B cell (primary cell): ENCODE measurements at regions not wholly inside any gene's neighbourhood (a gene's known extent, or its start where the extent isn't known, plus 50 kb on each side); places are given as distances from the start of the nearest gene placed in this dataset.

ENCODE experiments used
- ATAC-seq: fragments of 200-7000 bp; cut with Tn5 transposase; one replicate; pipeline ENCODE4 v1.10.0; 2021; ENCODE audit warnings: low read depth, mild to moderate bottlenecking, moderate number of reproducible peaks, moderate library complexity
- CTCF ChIA-PET: fragments of 350-600 bp; sonication (Branson Sonifier 250); formaldehyde crosslinking; loops from one replicate; lab custom pipeline; 2021; ENCODE audit warnings: antibody characterized with exemption, inconsistent platforms; lab: Charles Lee
- POLR2A ChIA-PET: fragments of 350-600 bp; sonication (Branson Sonifier 250); formaldehyde crosslinking; loops from one replicate; lab custom pipeline; 2021; ENCODE audit warnings: antibody characterized with exemption; lab: Charles Lee
- DNase-seq: peaks from one replicate; pipeline ENCODE4 v3.0.0; 2013
- H2AFZ ChIP-seq: 2 replicates; pipeline ENCODE4 v1.6.1; 2012; ENCODE audit warnings: mild to moderate bottlenecking, low read depth, low read length; ENCODE audit not compliant: insufficient read depth, poor library complexity, severe bottlenecking
- H3K27ac ChIP-seq, 2 donors: 1 replicate in 1 of 2; 2 replicates in 1 of 2; pipeline ENCODE4 v1.5.1; 2012 to 2013; ENCODE audit warnings: low read length in 2 of 2, mild to moderate bottlenecking in 2 of 2, moderate library complexity in 1 of 2
- H3K27me3 ChIP-seq, 4 experiments: fragments of 200-600 bp in 1 of 4; sonication (generic) in 1 of 4; replicated peaks in 1 of 4; 1 replicate in 2 of 4; 2 replicates in 2 of 4; pipeline versions ENCODE4 v1.6.1 to v1.7.0; 2013 to 2016; ENCODE audit warnings: low read length in 3 of 4, mild to moderate bottlenecking in 2 of 4, mixed read lengths in 1 of 4, moderate library complexity in 1 of 4; ENCODE audit not compliant: insufficient read depth in 4 of 4, control insufficient read depth in 3 of 4; ENCODE audit errors: control extremely low read depth in 1 of 4
- H3K36me3 ChIP-seq, 2 experiments: replicated peaks in 1 of 2; 1 replicate in 1 of 2; 2 replicates in 1 of 2; pipeline versions ENCODE4 v1.6.1 to v1.7.1; 2013; ENCODE audit warnings: low read length in 1 of 2; ENCODE audit not compliant: insufficient read depth in 2 of 2, control insufficient read depth in 1 of 2; ENCODE audit errors: control extremely low read depth in 1 of 2, extremely low read depth in 1 of 2
- H3K4me1 ChIP-seq, 2 donors: fragments of 200-600 bp in 1 of 2; sonication (generic) in 1 of 2; 1 replicate in 1 of 2; 2 replicates in 1 of 2; pipeline versions ENCODE4 v1.5.1 to v1.6.1; 2013 to 2017; ENCODE audit warnings: low read length in 2 of 2; ENCODE audit not compliant: control insufficient read depth in 2 of 2, insufficient read depth in 2 of 2
- H3K4me2 ChIP-seq: replicated peaks from 2 replicates; pipeline ENCODE3; 2012; ENCODE audit warnings: mild to moderate bottlenecking, low read depth, low read length; ENCODE audit not compliant: poor library complexity, severe bottlenecking
- H3K4me3 ChIP-seq, 5 experiments: fragments of 200-600 bp in 1 of 5; sonication (generic) in 1 of 5; 1 replicate in 3 of 5; 2 replicates in 2 of 5; pipeline versions ENCODE4 v1.5.1 to v1.7.0; 2011 to 2016; ENCODE audit warnings: low read length in 4 of 5, mild to moderate bottlenecking in 4 of 5, low read depth in 2 of 5, control low read depth in 1 of 5, moderate library complexity in 1 of 5; ENCODE audit not compliant: insufficient read depth in 1 of 5; ENCODE audit errors: control extremely low read depth in 1 of 5, extremely low read depth in 1 of 5
- H3K79me2 ChIP-seq: fragments of 200-600 bp; sonication (generic); one replicate; pipeline ENCODE4 v1.6.0; 2016; ENCODE audit warnings: low read length; ENCODE audit not compliant: control insufficient read depth, insufficient read depth
- H3K9ac ChIP-seq: fragments of 200-600 bp; sonication (generic); 2 replicates; pipeline ENCODE4 v1.6.1; 2017; ENCODE audit warnings: mild to moderate bottlenecking, low read length, moderate library complexity
- H3K9me3 ChIP-seq, 3 donors: one replicate each; pipeline versions ENCODE4 v1.6.1 to v1.7.1; 2013; ENCODE audit warnings: low read length in 2 of 3; ENCODE audit not compliant: control insufficient read depth in 2 of 3, insufficient read depth in 1 of 3; ENCODE audit errors: control extremely low read depth in 1 of 3
- H4K20me1 ChIP-seq: 2 replicates; pipeline ENCODE4 v1.6.0; 2012; ENCODE audit warnings: mild to moderate bottlenecking, low read length; ENCODE audit not compliant: insufficient read depth, control insufficient read depth, poor library complexity, severe bottlenecking
- H3K27ac Mint-ChIP-seq: one replicate; pipeline ENCODE4 v1.8.0; 2021; ENCODE audit warnings: mixed read lengths
- H3K27me3 Mint-ChIP-seq: one replicate; pipeline ENCODE4 v1.8.0; 2021; ENCODE audit warnings: mixed read lengths
- H3K4me1 Mint-ChIP-seq: one replicate; pipeline ENCODE4 v1.8.0; 2021; ENCODE audit warnings: mixed read lengths
- H3K4me3 Mint-ChIP-seq: one replicate; pipeline ENCODE4 v1.8.0; 2021; ENCODE audit warnings: mixed read lengths
- H3K9me3 Mint-ChIP-seq: one replicate; pipeline ENCODE4 v1.8.0; 2022; ENCODE audit warnings: mixed read lengths; ENCODE audit not compliant: insufficient read depth
- CTCF ChIP-seq: fragments of 200-600 bp; IDR thresholded peaks from one replicate; pipeline ENCODE4 v1.8.0; 2022; ENCODE audit warnings: antibody characterized with exemption, mild to moderate bottlenecking
- EZH2 ChIP-seq: IDR thresholded peaks from 2 replicates; pipeline ENCODE4 v1.6.1; 2012; ENCODE audit warnings: borderline replicate concordance, low read depth, mild to moderate bottlenecking, moderate library complexity, low read length; ENCODE audit not compliant: insufficient read depth, poor library complexity, severe bottlenecking
- WGBS: methylation state at CpG from one replicate; pipeline ENCODE4 v1.1.5; 2013; ENCODE audit warnings: missing lambda C conversion rate; ENCODE audit not compliant: insufficient coverage; 5-methylcytosine and 5-hydroxymethylcytosine counted together
- intact Hi-C: fragments of 100-400 bp; cut with micrococcal nuclease; formaldehyde crosslinking; loops from one replicate; pipeline ENCODE4 v1.10.0; 2022

- intact Hi-C loops, result no loop called here
- CTCF ChIA-PET, result no interaction called here
Measured at GRCh38 chr16:60331168-60331567, 1597.1 kb upstream of the GOT2 start.

GRCh38 chr16:60329108-60329507 lies 1595.0 kb upstream of the GOT2 start:
- Histone ChIP-seq H2AFZ (no peak overlapping the region), H3K27me3 (no peaks in the 10 kb centered on the region), H3K9me3 (peaks cover 0 to 7% (median 1%) of the 10 kb centered on the region in 3 donors), H3K4me3 (no peak overlapping the region), H4K20me1 (no peaks in the 10 kb centered on the region), H3K9ac (no peak overlapping the region), H3K79me2 (no peaks in the 10 kb centered on the region), H3K4me2 (no peak overlapping the region), H3K4me1 (no peaks in the 10 kb centered on the region), H3K27ac (no peak overlapping the region), H3K36me3 (no peaks in the 10 kb centered on the region)
- ChIA-PET POLR2A (no interaction called here), CTCF (no interaction called here)
- H3K27ac Mint-ChIP-seq, result no peak overlapping the region
- no peaks in the 10 kb centered on the region for H3K9me3 Mint-ChIP-seq
- H3K4me3 Mint-ChIP-seq, result no peak overlapping the region
- DNase-seq (no peak), ATAC-seq (no peak)
- WGBS, result no CpG with 5 or more reads among the region's 2 CpGs
- TF ChIP-seq CTCF, result no peak
- no peaks in the 10 kb centered on the region for H3K27me3 Mint-ChIP-seq
- H3K4me1 Mint-ChIP-seq, result no peaks in the 10 kb centered on the region
- intact Hi-C loops, result no loop called here

More at GRCh38 chr16:60331168-60331567, 1597.1 kb upstream of the GOT2 start:
- Mint-ChIP-seq H3K27ac (no peak overlapping the region), H3K9me3 (no peaks in the 10 kb centered on the region), H3K4me3 (no peak overlapping the region), H3K27me3 (no peaks in the 10 kb centered on the region), H3K4me1 (no peaks in the 10 kb centered on the region)
- Histone ChIP-seq H2AFZ (no peak overlapping the region), H3K4me1 (no peaks in the 10 kb centered on the region), H3K79me2 (no peaks in the 10 kb centered on the region), H3K27ac (no peak overlapping the region), H4K20me1 (no peaks in the 10 kb centered on the region), H3K4me3 (no peak overlapping the region), H3K9me3 (peaks cover 0 to 7% (median 1%) of the 10 kb centered on the region in 3 donors), H3K4me2 (no peak overlapping the region), H3K27me3 (no peaks in the 10 kb centered on the region), H3K36me3 (no peaks in the 10 kb centered on the region), H3K9ac (no peak overlapping the region)
- POLR2A ChIA-PET, result no interaction called here
- TF ChIP-seq CTCF (no peak), EZH2 (no peak)
- ATAC-seq, result no peak
- DNase-seq, result no peak
- WGBS, result no CpG with 5 or more reads among the region's 2 CpGs
